Adipocyte (in vitro differentiated cells): ENCODE measurements at regions not wholly inside any gene's neighbourhood (a gene's known extent, or its start where the extent isn't known, plus 50 kb on each side); places are given as distances from the start of the nearest gene placed in this dataset.
"Not testable (repeated sequence)": the region's sequence is repeated elsewhere in the genome, so short reads cannot be mapped to it uniquely, and the experiment has no call there.

Experiments
- DNase-seq: peaks from one replicate; pipeline ENCODE4 v3.0.0-alpha.2; 2015; ENCODE audit warnings: low read depth
- H3K27me3 ChIP-seq: replicated peaks from 2 replicates; pipeline ENCODE4 v1.7.0; 2013; ENCODE audit warnings: mild to moderate bottlenecking, low read length, moderate library complexity; ENCODE audit not compliant: control insufficient read depth, insufficient read depth
- H3K36me3 ChIP-seq: 2 replicates; pipeline ENCODE4 v1.7.0; 2013; ENCODE audit warnings: low read length, mild to moderate bottlenecking, moderate library complexity; ENCODE audit not compliant: control insufficient read depth, insufficient read depth, severe bottlenecking
- H3K4me1 ChIP-seq: 2 replicates; pipeline ENCODE4 v1.7.0; 2013; ENCODE audit warnings: mild to moderate bottlenecking, low read length, moderate library complexity; ENCODE audit not compliant: control insufficient read depth, insufficient read depth
- H3K4me3 ChIP-seq: 2 replicates; pipeline ENCODE4 v1.7.0; 2013; ENCODE audit warnings: mild to moderate bottlenecking, low read length, moderate library complexity
- H3K9ac ChIP-seq: 2 replicates; pipeline ENCODE4 v1.7.0; 2013; ENCODE audit warnings: mild to moderate bottlenecking, low read length, moderate library complexity
- H3K9me3 ChIP-seq: 2 replicates; pipeline ENCODE4 v1.7.0; 2013; ENCODE audit warnings: mild to moderate bottlenecking, low read length, moderate library complexity; ENCODE audit not compliant: control insufficient read depth

GRCh38 chr22:22697377-22698117, 53.1 kb downstream of the GGTLC2 start:
- H3K27me3 ChIP-seq, result peaks cover 3% of the 10 kb centered on the region
- no peak for DNase-seq
- H3K9ac ChIP-seq, result no peak overlapping the region

GRCh38 chr22:22698263-22698750, 53.9 kb downstream of the GGTLC2 start:
- peaks cover 3% of the 10 kb centered on the region for H3K27me3 ChIP-seq
- peaks cover 22% of the 10 kb centered on the region for H3K4me1 ChIP-seq
- no peak overlapping the region for H3K4me3 ChIP-seq
- no peak for DNase-seq
- no peaks in the 10 kb centered on the region for H3K36me3 ChIP-seq
- H3K9ac ChIP-seq, result no peak overlapping the region
- no peaks in the 10 kb centered on the region for H3K9me3 ChIP-seq

More at GRCh38 chr22:22697377-22698117, 53.1 kb downstream of the GGTLC2 start:
- no peaks in the 10 kb centered on the region for H3K9me3 ChIP-seq
- no peak overlapping the region for H3K4me3 ChIP-seq
- H3K4me1 ChIP-seq, result peaks cover 22% of the 10 kb centered on the region
- H3K36me3 ChIP-seq, result no peaks in the 10 kb centered on the region

- H3K9ac ChIP-seq, result no peak overlapping the region
- H3K4me1 ChIP-seq, result peaks cover 23% of the 10 kb centered on the region
- H3K36me3 ChIP-seq, result no peaks in the 10 kb centered on the region
- H3K9me3 ChIP-seq, result no peaks in the 10 kb centered on the region
- peaks cover 3% of the 10 kb centered on the region for H3K27me3 ChIP-seq
- H3K4me3 ChIP-seq, result no peak overlapping the region
- DNase-seq, result no peak
Measured at GRCh38 chr22:22700631-22701030, 56.2 kb downstream of the GGTLC2 start.

GRCh38 chr22:22701557-22701956, 57.1 kb downstream of the GGTLC2 start:
- not testable (repeated sequence) for H3K36me3 ChIP-seq, H3K9me3 ChIP-seq, H3K9ac ChIP-seq, H3K4me3 ChIP-seq, H3K27me3 ChIP-seq, DNase-seq
- peaks cover 23% of the 10 kb centered on the region for H3K4me1 ChIP-seq

- Histone ChIP-seq H3K36me3 (no peaks in the 10 kb centered on the region), H3K9ac (peak overlapping the region; percentile 1), H3K4me1 (peaks cover 23% of the 10 kb centered on the region), H3K27me3 (peaks cover 3% of the 10 kb centered on the region), H3K9me3 (no peaks in the 10 kb centered on the region), H3K4me3 (no peak overlapping the region)
- no peak for DNase-seq
Measured at GRCh38 chr22:22702237-22703202, 58.1 kb downstream of the GGTLC2 start.

GRCh38 chr22:22703203-22703570, 58.8 kb downstream of the GGTLC2 start:
- Histone ChIP-seq H3K4me3 (no peak overlapping the region), H3K9me3 (no peaks in the 10 kb centered on the region), H3K27me3 (peaks cover 3% of the 10 kb centered on the region), H3K9ac (peak overlapping the region; percentile 1), H3K36me3 (no peaks in the 10 kb centered on the region), H3K4me1 (peaks cover 23% of the 10 kb centered on the region)
- DNase-seq, result no peak

- no peaks in the 10 kb centered on the region for H3K36me3 ChIP-seq
- no peak overlapping the region for H3K4me3 ChIP-seq
- DNase-seq, result peak; percentile 62
- H3K4me1 ChIP-seq, result peaks cover 23% of the 10 kb centered on the region
- peak overlapping the region; percentile 33 for H3K9ac ChIP-seq
- H3K27me3 ChIP-seq, result peaks cover 3% of the 10 kb centered on the region
- H3K9me3 ChIP-seq, result no peaks in the 10 kb centered on the region
Measured at GRCh38 chr22:22703715-22704114, 59.3 kb downstream of the GGTLC2 start.

- DNase-seq, result no peak
- Histone ChIP-seq H3K27me3 (peaks cover 3% of the 10 kb centered on the region), H3K36me3 (no peaks in the 10 kb centered on the region), H3K4me3 (no peak overlapping the region), H3K9ac (peak overlapping the region; percentile 33), H3K4me1 (peaks cover 23% of the 10 kb centered on the region), H3K9me3 (no peaks in the 10 kb centered on the region)
Measured at GRCh38 chr22:22704156-22704946, 59.9 kb downstream of the GGTLC2 start.

GRCh38 chr22:22705328-22706100, 61.1 kb downstream of the GGTLC2 start:
- H3K9me3 ChIP-seq, result no peaks in the 10 kb centered on the region
- peaks cover 23% of the 10 kb centered on the region for H3K4me1 ChIP-seq
- peaks cover 2% of the 10 kb centered on the region for H3K27me3 ChIP-seq
- no peak for DNase-seq
- no peak overlapping the region for H3K4me3 ChIP-seq
- H3K36me3 ChIP-seq, result no peaks in the 10 kb centered on the region
- H3K9ac ChIP-seq, result no peak overlapping the region

GRCh38 chr22:22706253-22706915, 62.0 kb downstream of the GGTLC2 start:
- no peaks in the 10 kb centered on the region for H3K36me3 ChIP-seq
- DNase-seq, result no peak
- no peaks in the 10 kb centered on the region for H3K27me3 ChIP-seq
- peaks cover 23% of the 10 kb centered on the region for H3K4me1 ChIP-seq
- no peak overlapping the region for H3K9ac ChIP-seq
- no peaks in the 10 kb centered on the region for H3K9me3 ChIP-seq
- H3K4me3 ChIP-seq, result no peak overlapping the region
